ENCODE measurements at regions not wholly inside any gene's neighbourhood (a gene's known extent, or its start where the extent isn't known, plus 50 kb on each side); places are given as distances from the start of the nearest gene placed in this dataset.

- Histone ChIP-seq H2AK5ac (ENCODE audit: low read length) (no peak overlapping the region), H3K18ac (ENCODE audit: low read length) (no peak overlapping the region), H3K4me1 (ENCODE audit: control insufficient read depth, low read depth, low read length) (no peaks in the 10 kb centered on the region), H3K56ac (ENCODE audit: low read length) (no peak overlapping the region), H3K23ac (ENCODE audit: low read length) (no peak overlapping the region), H3K4ac (ENCODE audit: low read depth, low read length) (no peak overlapping the region), H3K27me3 (ENCODE audit: insufficient read depth, low read length, poor library complexity) (no peaks in the 10 kb centered on the region), H4K5ac (ENCODE audit: low read length) (no peak overlapping the region), H2BK15ac (replicated peaks; ENCODE audit: low read depth) (no peak overlapping the region), H3K79me1 (ENCODE audit: low read length) (no peaks in the 10 kb centered on the region), H4K8ac (ENCODE audit: low read depth, low read length) (no peak overlapping the region), H2BK120ac (ENCODE audit: low read depth, low read length) (no peak overlapping the region), H3K9ac (ENCODE audit: low read length) (no peak overlapping the region), H2BK5ac (ENCODE audit: low read length) (no peak overlapping the region), H3K27ac (ENCODE audit: low read depth, low read length) (no peak overlapping the region), H3K36me3 (ENCODE audit: control insufficient read depth, insufficient read depth, low read length) (no peaks in the 10 kb centered on the region), H3K4me3 (ENCODE audit: low read length) (no peak overlapping the region), H3K79me2 (ENCODE audit: control insufficient read depth, insufficient read depth, low read length) (no peaks in the 10 kb centered on the region), H3K4me2 (ENCODE audit: low read length) (no peak overlapping the region)
- no peak for DNase-seq
- WGBS (ENCODE audit: extremely low coverage, insufficient coverage, low lambda C conversion rate) = no CpG with 5 or more reads among the region's 2 CpGs
Measured at GRCh38 chr1:73886716-73887115, 311.3 kb downstream of the LRRIQ3 start.

- Histone ChIP-seq H3K79me1 (ENCODE audit: low read length) (no peaks in the 10 kb centered on the region), H3K56ac (ENCODE audit: low read length) (no peak overlapping the region), H4K5ac (ENCODE audit: low read length) (no peak overlapping the region), H4K8ac (ENCODE audit: low read depth, low read length) (no peak overlapping the region), H3K4me1 (ENCODE audit: control insufficient read depth, low read depth, low read length) (no peaks in the 10 kb centered on the region), H3K27ac (ENCODE audit: low read depth, low read length) (no peak overlapping the region), H3K4ac (ENCODE audit: low read depth, low read length) (no peak overlapping the region), H3K27me3 (ENCODE audit: insufficient read depth, low read length, poor library complexity) (no peaks in the 10 kb centered on the region), H2BK15ac (replicated peaks; ENCODE audit: low read depth) (no peak overlapping the region), H3K4me3 (ENCODE audit: low read length) (no peak overlapping the region), H2BK120ac (ENCODE audit: low read depth, low read length) (no peak overlapping the region), H3K4me2 (ENCODE audit: low read length) (no peak overlapping the region), H2BK5ac (ENCODE audit: low read length) (no peak overlapping the region), H3K23ac (ENCODE audit: low read length) (no peak overlapping the region), H2AK5ac (ENCODE audit: low read length) (no peak overlapping the region), H3K36me3 (ENCODE audit: control insufficient read depth, insufficient read depth, low read length) (no peaks in the 10 kb centered on the region), H3K18ac (ENCODE audit: low read length) (no peak overlapping the region), H3K9ac (ENCODE audit: low read length) (no peak overlapping the region), H3K79me2 (ENCODE audit: control insufficient read depth, insufficient read depth, low read length) (no peaks in the 10 kb centered on the region)
- DNase-seq = no peak
- no CpG with 5 or more reads among the region's 1 CpG for WGBS (ENCODE audit: extremely low coverage, insufficient coverage, low lambda C conversion rate)
Measured at GRCh38 chr1:73874806-73875205, 323.2 kb downstream of the LRRIQ3 start.

GRCh38 chr1:73868810-73869336, 329.1 kb downstream of the LRRIQ3 start:
- H2BK5ac ChIP-seq (ENCODE audit: low read length) = no peak overlapping the region
- H3K36me3 ChIP-seq (ENCODE audit: control insufficient read depth, insufficient read depth, low read length) = no peaks in the 10 kb centered on the region
- no peak overlapping the region for H3K27ac ChIP-seq (ENCODE audit: low read depth, low read length)
- H4K5ac ChIP-seq (ENCODE audit: low read length) = no peak overlapping the region
- H3K4me3 ChIP-seq (ENCODE audit: low read length) = no peak overlapping the region
- H2BK15ac ChIP-seq (replicated peaks; ENCODE audit: low read depth) = no peak overlapping the region
- H3K79me2 ChIP-seq (ENCODE audit: control insufficient read depth, insufficient read depth, low read length) = no peaks in the 10 kb centered on the region
- no peak overlapping the region for H4K8ac ChIP-seq (ENCODE audit: low read depth, low read length)
- H2BK120ac ChIP-seq (ENCODE audit: low read depth, low read length) = no peak overlapping the region
- H3K4ac ChIP-seq (ENCODE audit: low read depth, low read length) = no peak overlapping the region
- no peaks in the 10 kb centered on the region for H3K27me3 ChIP-seq (ENCODE audit: insufficient read depth, low read length, poor library complexity)
- H3K23ac ChIP-seq (ENCODE audit: low read length) = no peak overlapping the region
- H3K9ac ChIP-seq (ENCODE audit: low read length) = no peak overlapping the region
- DNase-seq = peak; percentile 10
- no peak overlapping the region for H3K4me2 ChIP-seq (ENCODE audit: low read length)
- no peak overlapping the region for H3K56ac ChIP-seq (ENCODE audit: low read length)
- WGBS (ENCODE audit: extremely low coverage, insufficient coverage, low lambda C conversion rate) = no CpG with 5 or more reads among the region's 2 CpGs
- H2AK5ac ChIP-seq (ENCODE audit: low read length) = no peak overlapping the region
- H3K4me1 ChIP-seq (ENCODE audit: control insufficient read depth, low read depth, low read length) = no peaks in the 10 kb centered on the region
- no peak overlapping the region for H3K18ac ChIP-seq (ENCODE audit: low read length)
- no peaks in the 10 kb centered on the region for H3K79me1 ChIP-seq (ENCODE audit: low read length)

GRCh38 chr1:73862355-73862754, 335.6 kb downstream of the LRRIQ3 start:
- Histone ChIP-seq H3K79me1 (ENCODE audit: low read length) (no peaks in the 10 kb centered on the region), H3K79me2 (ENCODE audit: control insufficient read depth, insufficient read depth, low read length) (no peaks in the 10 kb centered on the region), H3K4me3 (ENCODE audit: low read length) (no peak overlapping the region), H3K4me2 (ENCODE audit: low read length) (no peak overlapping the region), H2BK15ac (replicated peaks; ENCODE audit: low read depth) (no peak overlapping the region), H2BK5ac (ENCODE audit: low read length) (no peak overlapping the region), H3K9ac (ENCODE audit: low read length) (no peak overlapping the region), H3K27ac (ENCODE audit: low read depth, low read length) (no peak overlapping the region), H2BK120ac (ENCODE audit: low read depth, low read length) (no peak overlapping the region), H3K27me3 (ENCODE audit: insufficient read depth, low read length, poor library complexity) (no peaks in the 10 kb centered on the region), H3K56ac (ENCODE audit: low read length) (no peak overlapping the region), H2AK5ac (ENCODE audit: low read length) (no peak overlapping the region), H3K4ac (ENCODE audit: low read depth, low read length) (no peak overlapping the region), H4K8ac (ENCODE audit: low read depth, low read length) (no peak overlapping the region), H4K5ac (ENCODE audit: low read length) (no peak overlapping the region), H3K36me3 (ENCODE audit: control insufficient read depth, insufficient read depth, low read length) (no peaks in the 10 kb centered on the region), H3K23ac (ENCODE audit: low read length) (no peak overlapping the region), H3K18ac (ENCODE audit: low read length) (no peak overlapping the region), H3K4me1 (ENCODE audit: control insufficient read depth, low read depth, low read length) (no peaks in the 10 kb centered on the region)
- peak; percentile 78 for DNase-seq
- no CpG with 5 or more reads among the region's 1 CpG for WGBS (ENCODE audit: extremely low coverage, insufficient coverage, low lambda C conversion rate)

- no peak overlapping the region for H4K8ac ChIP-seq (ENCODE audit: low read depth, low read length)
- H3K56ac ChIP-seq (ENCODE audit: low read length) = no peak overlapping the region
- no peak overlapping the region for H3K4me2 ChIP-seq (ENCODE audit: low read length)
- H3K27me3 ChIP-seq (ENCODE audit: insufficient read depth, low read length, poor library complexity) = no peaks in the 10 kb centered on the region
- no peak overlapping the region for H2BK15ac ChIP-seq (replicated peaks; ENCODE audit: low read depth)
- H2AK5ac ChIP-seq (ENCODE audit: low read length) = no peak overlapping the region
- no peak overlapping the region for H3K18ac ChIP-seq (ENCODE audit: low read length)
- H3K4me3 ChIP-seq (ENCODE audit: low read length) = no peak overlapping the region
- no peaks in the 10 kb centered on the region for H3K79me1 ChIP-seq (ENCODE audit: low read length)
- H3K36me3 ChIP-seq (ENCODE audit: control insufficient read depth, insufficient read depth, low read length) = no peaks in the 10 kb centered on the region
- H3K9ac ChIP-seq (ENCODE audit: low read length) = no peak overlapping the region
- H3K23ac ChIP-seq (ENCODE audit: low read length) = no peak overlapping the region
- H3K27ac ChIP-seq (ENCODE audit: low read depth, low read length) = no peak overlapping the region
- no peak overlapping the region for H3K4ac ChIP-seq (ENCODE audit: low read depth, low read length)
- no peaks in the 10 kb centered on the region for H3K4me1 ChIP-seq (ENCODE audit: control insufficient read depth, low read depth, low read length)
- peak; percentile 70 for DNase-seq
- no peak overlapping the region for H2BK5ac ChIP-seq (ENCODE audit: low read length)
- H3K79me2 ChIP-seq (ENCODE audit: control insufficient read depth, insufficient read depth, low read length) = no peaks in the 10 kb centered on the region
- H2BK120ac ChIP-seq (ENCODE audit: low read depth, low read length) = no peak overlapping the region
- H4K5ac ChIP-seq (ENCODE audit: low read length) = no peak overlapping the region
- no CpG with 5 or more reads among the region's 2 CpGs for WGBS (ENCODE audit: extremely low coverage, insufficient coverage, low lambda C conversion rate)
Measured at GRCh38 chr1:73860421-73860950, 337.5 kb downstream of the LRRIQ3 start.

GRCh38 chr1:73859227-73859626, 338.7 kb downstream of the LRRIQ3 start:
- H3K56ac ChIP-seq (ENCODE audit: low read length) = no peak overlapping the region
- no peak overlapping the region for H3K9ac ChIP-seq (ENCODE audit: low read length)
- H2BK15ac ChIP-seq (replicated peaks; ENCODE audit: low read depth) = no peak overlapping the region
- no peaks in the 10 kb centered on the region for H3K4me1 ChIP-seq (ENCODE audit: control insufficient read depth, low read depth, low read length)
- H3K27ac ChIP-seq (ENCODE audit: low read depth, low read length) = no peak overlapping the region
- no peak overlapping the region for H3K18ac ChIP-seq (ENCODE audit: low read length)
- no peaks in the 10 kb centered on the region for H3K79me1 ChIP-seq (ENCODE audit: low read length)
- H3K23ac ChIP-seq (ENCODE audit: low read length) = no peak overlapping the region
- H4K8ac ChIP-seq (ENCODE audit: low read depth, low read length) = no peak overlapping the region
- no peaks in the 10 kb centered on the region for H3K27me3 ChIP-seq (ENCODE audit: insufficient read depth, low read length, poor library complexity)
- no peaks in the 10 kb centered on the region for H3K36me3 ChIP-seq (ENCODE audit: control insufficient read depth, insufficient read depth, low read length)
- H3K4me2 ChIP-seq (ENCODE audit: low read length) = no peak overlapping the region
- no peak for DNase-seq
- no peak overlapping the region for H3K4ac ChIP-seq (ENCODE audit: low read depth, low read length)
- WGBS (ENCODE audit: extremely low coverage, insufficient coverage, low lambda C conversion rate) = no CpG with 5 or more reads among the region's 1 CpG
- no peaks in the 10 kb centered on the region for H3K79me2 ChIP-seq (ENCODE audit: control insufficient read depth, insufficient read depth, low read length)
- H3K4me3 ChIP-seq (ENCODE audit: low read length) = no peak overlapping the region
- no peak overlapping the region for H2BK5ac ChIP-seq (ENCODE audit: low read length)
- no peak overlapping the region for H4K5ac ChIP-seq (ENCODE audit: low read length)
- H2AK5ac ChIP-seq (ENCODE audit: low read length) = no peak overlapping the region
- H2BK120ac ChIP-seq (ENCODE audit: low read depth, low read length) = no peak overlapping the region

All from mesendoderm (in vitro differentiated cells).